ENCODE measurements at regions not wholly inside any gene's neighbourhood (a gene's known extent, or its start where the extent isn't known, plus 50 kb on each side); places are given as distances from the start of the nearest gene placed in this dataset.

- Histone ChIP-seq H4K20me1 (ENCODE audit: low read depth, low read length) (no peaks in the 10 kb centered on the region), H3K9me3 (ENCODE audit: insufficient read depth, low read length) (no peaks in the 10 kb centered on the region), H3K4me2 (ENCODE audit: low read depth, low read length, poor library complexity, severe bottlenecking) (no peak overlapping the region), H3K9me2 (replicated peaks; ENCODE audit: insufficient read depth, low read length) (no peaks in the 10 kb centered on the region), H3K36me3 (ENCODE audit: low read length) (no peaks in the 10 kb centered on the region), H3K27ac (ENCODE audit: low read depth, low read length) (no peak overlapping the region), H2AFZ (ENCODE audit: low read depth, low read length, severe bottlenecking) (no peak overlapping the region), H3K79me2 (ENCODE audit: insufficient read depth, low read length) (no peaks in the 10 kb centered on the region), H3K27me3 (ENCODE audit: low read length) (no peaks in the 10 kb centered on the region), H3K9ac (ENCODE audit: low read length) (no peak overlapping the region), H3K4me3 (ENCODE audit: insufficient read depth, low read length, poor library complexity, severe bottlenecking) (no peak overlapping the region), H3F3A (ENCODE audit: insufficient read depth) (no peaks in the 10 kb centered on the region)
- TF ChIP-seq EZH2phosphoT487 (conservative IDR thresholded peaks at IDR 0.05; ENCODE audit: low read length) = no peak
- TF ChIP-seq CTCF (IDR thresholded peaks at IDR 0.05; ENCODE audit: insufficient read depth, low read length, poor library complexity, severe bottlenecking) = no peak
Measured at GRCh38 chr2:58460670-58461069, 219.5 kb upstream of the FANCL start.

GRCh38 chr2:58449286-58450010 is 208.3 kb upstream of the FANCL start:
- no peaks in the 10 kb centered on the region for H3F3A ChIP-seq (ENCODE audit: insufficient read depth)
- H3K9ac ChIP-seq (ENCODE audit: low read length) = no peak overlapping the region
- no peaks in the 10 kb centered on the region for H3K9me3 ChIP-seq (ENCODE audit: insufficient read depth, low read length)
- no peak overlapping the region for H2AFZ ChIP-seq (ENCODE audit: low read depth, low read length, severe bottlenecking)
- no peak for TF ChIP-seq CTCF (IDR thresholded peaks at IDR 0.05; ENCODE audit: insufficient read depth, low read length, poor library complexity, severe bottlenecking)
- TF ChIP-seq EZH2phosphoT487 (conservative IDR thresholded peaks at IDR 0.05; ENCODE audit: low read length) = no peak
- H3K9me2 ChIP-seq (replicated peaks; ENCODE audit: insufficient read depth, low read length) = no peaks in the 10 kb centered on the region
- no peaks in the 10 kb centered on the region for H4K20me1 ChIP-seq (ENCODE audit: low read depth, low read length)
- H3K27me3 ChIP-seq (ENCODE audit: low read length) = no peaks in the 10 kb centered on the region
- no peak overlapping the region for H3K27ac ChIP-seq (ENCODE audit: low read depth, low read length)
- no peak overlapping the region for H3K4me2 ChIP-seq (ENCODE audit: low read depth, low read length, poor library complexity, severe bottlenecking)
- H3K4me3 ChIP-seq (ENCODE audit: insufficient read depth, low read length, poor library complexity, severe bottlenecking) = no peak overlapping the region
- H3K79me2 ChIP-seq (ENCODE audit: insufficient read depth, low read length) = no peaks in the 10 kb centered on the region
- no peaks in the 10 kb centered on the region for H3K36me3 ChIP-seq (ENCODE audit: low read length)

- Histone ChIP-seq H3K9me3 (ENCODE audit: insufficient read depth, low read length) (no peaks in the 10 kb centered on the region), H3K4me3 (ENCODE audit: insufficient read depth, low read length, poor library complexity, severe bottlenecking) (no peak overlapping the region), H3K27me3 (ENCODE audit: low read length) (no peaks in the 10 kb centered on the region), H3K9ac (ENCODE audit: low read length) (no peak overlapping the region), H3K36me3 (ENCODE audit: low read length) (no peaks in the 10 kb centered on the region), H4K20me1 (ENCODE audit: low read depth, low read length) (no peaks in the 10 kb centered on the region), H3K79me2 (ENCODE audit: insufficient read depth, low read length) (no peaks in the 10 kb centered on the region), H3F3A (ENCODE audit: insufficient read depth) (no peaks in the 10 kb centered on the region), H2AFZ (ENCODE audit: low read depth, low read length, severe bottlenecking) (no peak overlapping the region), H3K27ac (ENCODE audit: low read depth, low read length) (no peak overlapping the region), H3K9me2 (replicated peaks; ENCODE audit: insufficient read depth, low read length) (no peaks in the 10 kb centered on the region), H3K4me2 (ENCODE audit: low read depth, low read length, poor library complexity, severe bottlenecking) (no peak overlapping the region)
- TF ChIP-seq CTCF (IDR thresholded peaks at IDR 0.05; ENCODE audit: insufficient read depth, low read length, poor library complexity, severe bottlenecking) (no peak), EZH2phosphoT487 (conservative IDR thresholded peaks at IDR 0.05; ENCODE audit: low read length) (no peak)
Measured at GRCh38 chr2:58448845-58449244, 207.7 kb upstream of the FANCL start.
